Keratinocyte (primary cell): ENCODE measurements at regions not wholly inside any gene's neighbourhood (a gene's known extent, or its start where the extent isn't known, plus 50 kb on each side); places are given as distances from the start of the nearest gene placed in this dataset.

ENCODE experiments used
- DNase-seq: peaks from one replicate; pipeline ENCODE4 v3.0.0-alpha.2; 2011; ENCODE audit warnings: low read depth, missing footprints, low spot score
- FAIRE-seq: peaks from 2 replicates; lab custom pipeline; 2011; peaks lifted over from hg19 to GRCh38; lab: Jason Lieb, UNC
- H2AFZ ChIP-seq: 2 replicates; pipeline ENCODE4 v1.6.0; 2012; ENCODE audit warnings: low read length, control low read depth, inconsistent platforms; ENCODE audit not compliant: control insufficient read depth
- H3K27ac ChIP-seq: 2 replicates; pipeline ENCODE4 v1.5.1; 2011; ENCODE audit warnings: low read length; ENCODE audit not compliant: control insufficient read depth, insufficient read depth
- H3K27me3 ChIP-seq: 3 replicates; pipeline ENCODE4 v1.6.0; 2011; ENCODE audit warnings: low read length; ENCODE audit not compliant: control insufficient read depth, insufficient read depth; ENCODE audit errors: extremely low read depth
- H3K36me3 ChIP-seq, 2 experiments: 2 replicates in 1 of 2; 3 replicates in 1 of 2; pipeline ENCODE4 v1.5.1; 2011; ENCODE audit warnings: low read length in 2 of 2, mild to moderate bottlenecking in 1 of 2; ENCODE audit not compliant: control insufficient read depth in 2 of 2, insufficient read depth in 2 of 2; ENCODE audit errors: extremely low read depth in 1 of 2
- H3K4me1 ChIP-seq: 3 replicates; pipeline ENCODE4 v1.5.1; 2011; ENCODE audit warnings: low read length; ENCODE audit not compliant: control insufficient read depth, insufficient read depth; ENCODE audit errors: extremely low read depth
- H3K4me2 ChIP-seq: 3 replicates; pipeline ENCODE4 v1.6.0; 2011; ENCODE audit warnings: low read depth, low read length; ENCODE audit not compliant: control insufficient read depth, insufficient read depth; ENCODE audit errors: extremely low read depth
- H3K4me3 ChIP-seq, 3 experiments: fragments of 200-600 bp in 1 of 3; sonication (generic) in 1 of 3; 2 replicates in 2 of 3; 3 replicates in 1 of 3; pipeline ENCODE4 v1.5.1; 2011 to 2016; ENCODE audit warnings: low read length in 3 of 3, mild to moderate bottlenecking in 3 of 3, control low read depth in 2 of 3, inconsistent platforms in 1 of 3, low read depth in 1 of 3, mixed read lengths in 1 of 3, mixed run types in 1 of 3, moderate library complexity in 1 of 3; ENCODE audit not compliant: control insufficient read depth in 2 of 3, insufficient read depth in 2 of 3; ENCODE audit errors: extremely low read depth in 1 of 3
- H3K79me2 ChIP-seq: 2 replicates; pipeline ENCODE4 v1.6.0; 2012; ENCODE audit warnings: low read length; ENCODE audit not compliant: control insufficient read depth, insufficient read depth
- H3K9ac ChIP-seq: 3 replicates; pipeline ENCODE4 v1.6.0; 2011; ENCODE audit warnings: low read length; ENCODE audit not compliant: control insufficient read depth, insufficient read depth; ENCODE audit errors: extremely low read depth
- H3K9me1 ChIP-seq: 3 replicates; pipeline ENCODE4 v1.6.0; 2011; ENCODE audit warnings: low read length; ENCODE audit not compliant: control insufficient read depth, insufficient read depth; ENCODE audit errors: extremely low read depth
- H3K9me3 ChIP-seq: 2 replicates; pipeline ENCODE4 v1.5.1; 2012; ENCODE audit warnings: low read depth, low read length; ENCODE audit not compliant: control insufficient read depth
- H4K20me1 ChIP-seq: 3 replicates; pipeline ENCODE4 v1.6.0; 2011; ENCODE audit warnings: low read length; ENCODE audit not compliant: control insufficient read depth, insufficient read depth; ENCODE audit errors: extremely low read depth
- EZH2 ChIP-seq: IDR thresholded peaks from one replicate; pipeline ENCODE4 v1.6.1; 2012; ENCODE audit warnings: inconsistent platforms, mild to moderate bottlenecking, low read length, moderate library complexity
- dilution Hi-C: fragments of 300-500 bp; cut with MboI; formaldehyde crosslinking; loops from one replicate; pipeline ENCODE4 v1.7.0; 2020; ENCODE audit warnings: low sequenced_read_pairs; ENCODE audit not compliant: extremely low pct_ligation_motif_present
- TF ChIP-seq, protein P1 (sequence below), 3 experiments: IDR thresholded peaks in 1 of 3; conservative IDR thresholded peaks in 1 of 3; optimal IDR thresholded peaks in 1 of 3; 2 replicates in 2 of 3; 3 replicates in 1 of 3; pipeline versions ENCODE3 to v1.5.1; 2011; ENCODE audit warnings: low read length in 3 of 3, mild to moderate bottlenecking in 3 of 3, moderate library complexity in 2 of 3, control low read depth in 1 of 3, inconsistent platforms in 1 of 3; ENCODE audit not compliant: insufficient read depth in 2 of 3; ENCODE audit errors: extremely low read depth in 1 of 3

DNA sequence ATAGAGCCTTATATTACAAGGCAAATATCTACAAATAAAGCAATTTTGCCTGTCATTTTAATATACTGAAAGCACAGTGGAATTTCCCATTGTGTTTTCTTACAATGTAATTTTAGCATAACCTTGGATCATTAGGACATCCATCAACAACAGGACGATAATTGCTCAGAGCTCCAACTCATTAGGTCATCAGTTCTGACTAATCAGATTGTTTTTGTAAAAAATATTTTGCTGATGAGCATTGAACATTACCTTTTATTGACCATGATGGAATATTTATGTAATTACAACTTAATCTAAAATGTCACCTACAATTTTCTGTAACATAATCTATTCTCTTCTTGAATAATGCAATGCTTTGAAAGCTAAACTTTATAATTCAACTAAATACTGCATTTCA lies 215.3 kb upstream of the DSEL start:
- Histone ChIP-seq H4K20me1 (no peaks in the 10 kb centered on the region), H3K36me3 (no peaks in the 10 kb centered on the region), H3K9me3 (no peaks in the 10 kb centered on the region), H3K9ac (no peak overlapping the region), H2AFZ (no peak overlapping the region), H3K9me1 (no peaks in the 10 kb centered on the region), H3K4me1 (peaks cover 33% of the 10 kb centered on the region), H3K27me3 (no peaks in the 10 kb centered on the region), H3K27ac (peak overlapping the region; percentile 65), H3K4me2 (no peak overlapping the region), H3K4me3 (no peak overlapping the region), H3K79me2 (no peaks in the 10 kb centered on the region)
- TF ChIP-seq, protein P1, sequence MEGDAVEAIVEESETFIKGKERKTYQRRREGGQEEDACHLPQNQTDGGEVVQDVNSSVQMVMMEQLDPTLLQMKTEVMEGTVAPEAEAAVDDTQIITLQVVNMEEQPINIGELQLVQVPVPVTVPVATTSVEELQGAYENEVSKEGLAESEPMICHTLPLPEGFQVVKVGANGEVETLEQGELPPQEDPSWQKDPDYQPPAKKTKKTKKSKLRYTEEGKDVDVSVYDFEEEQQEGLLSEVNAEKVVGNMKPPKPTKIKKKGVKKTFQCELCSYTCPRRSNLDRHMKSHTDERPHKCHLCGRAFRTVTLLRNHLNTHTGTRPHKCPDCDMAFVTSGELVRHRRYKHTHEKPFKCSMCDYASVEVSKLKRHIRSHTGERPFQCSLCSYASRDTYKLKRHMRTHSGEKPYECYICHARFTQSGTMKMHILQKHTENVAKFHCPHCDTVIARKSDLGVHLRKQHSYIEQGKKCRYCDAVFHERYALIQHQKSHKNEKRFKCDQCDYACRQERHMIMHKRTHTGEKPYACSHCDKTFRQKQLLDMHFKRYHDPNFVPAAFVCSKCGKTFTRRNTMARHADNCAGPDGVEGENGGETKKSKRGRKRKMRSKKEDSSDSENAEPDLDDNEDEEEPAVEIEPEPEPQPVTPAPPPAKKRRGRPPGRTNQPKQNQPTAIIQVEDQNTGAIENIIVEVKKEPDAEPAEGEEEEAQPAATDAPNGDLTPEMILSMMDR (optimal IDR thresholded peaks at IDR 0.05 in 1 of 3, IDR thresholded peaks at IDR 0.05 in 1 of 3, conservative IDR thresholded peaks at IDR 0.05 in 1 of 3; ENCODE audit: extremely low read depth in 1 of 3, insufficient read depth in 2 of 3, low read length in 3 of 3), result no peak
- no peak for TF ChIP-seq EZH2
- FAIRE-seq (no peak), DNase-seq (no peak)
- dilution Hi-C loops, result no loop called here

DNA sequence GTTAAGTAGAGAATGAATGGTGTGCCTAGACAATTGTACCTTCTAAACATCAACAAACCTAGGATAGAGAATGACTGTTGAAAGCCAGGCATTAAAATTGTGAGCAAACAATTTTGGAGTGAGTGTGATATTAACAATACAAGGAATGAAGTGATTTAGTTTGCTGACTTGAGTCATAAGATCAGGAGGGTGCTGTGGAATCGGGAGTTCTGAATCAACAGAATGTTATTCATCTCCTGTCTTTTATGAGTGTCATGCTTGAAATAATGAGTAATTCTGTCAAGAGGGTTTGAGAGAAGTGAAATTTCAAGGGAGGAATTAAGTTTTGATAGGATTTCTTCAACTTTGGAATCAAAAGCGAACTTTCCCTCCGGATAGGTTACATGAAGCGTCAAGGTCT lies 214.4 kb upstream of the DSEL start:
- dilution Hi-C loops, result no loop called here
- FAIRE-seq (peak; percentile 90), DNase-seq (peak; percentile 32)
- Histone ChIP-seq H3K9me1 (no peaks in the 10 kb centered on the region), H3K9me3 (no peaks in the 10 kb centered on the region), H4K20me1 (no peaks in the 10 kb centered on the region), H3K9ac (peak overlapping the region; percentile 10), H3K27me3 (no peaks in the 10 kb centered on the region), H2AFZ (no peak overlapping the region), H3K4me2 (no peak overlapping the region), H3K79me2 (no peaks in the 10 kb centered on the region), H3K27ac (peak overlapping the region; percentile 65), H3K4me1 (peaks cover 33% of the 10 kb centered on the region), H3K4me3 (no peak overlapping the region), H3K36me3 (no peaks in the 10 kb centered on the region)
- TF ChIP-seq EZH2, result no peak
- TF ChIP-seq, protein P1 (optimal IDR thresholded peaks at IDR 0.05 in 1 of 3, IDR thresholded peaks at IDR 0.05 in 1 of 3, conservative IDR thresholded peaks at IDR 0.05 in 1 of 3; ENCODE audit: extremely low read depth in 1 of 3, insufficient read depth in 2 of 3, low read length in 3 of 3), result no peak
